H9 (cell line): ENCODE measurements at regions not wholly inside any gene's neighbourhood (a gene's known extent, or its start where the extent isn't known, plus 50 kb on each side); places are given as distances from the start of the nearest gene placed in this dataset.
A peak's percentile ranks its signal among the peaks of the same experiment; 100 is the strongest.

Source experiments
- DNase-seq: peaks from one replicate; pipeline ENCODE4 v3.0.0-alpha.2; 2017
- H2AFZ ChIP-seq: one replicate; pipeline ENCODE4 v1.6.1; 2013; ENCODE audit warnings: mild to moderate bottlenecking, low read length, control low read depth, moderate library complexity
- H2AK5ac ChIP-seq: 2 replicates; pipeline ENCODE4 v1.6.1; 2013; ENCODE audit warnings: low read length, control low read depth, mixed read lengths; ENCODE audit not compliant: insufficient read length
- H2BK120ac ChIP-seq: one replicate; pipeline ENCODE4 v1.6.1; 2013; ENCODE audit warnings: low read depth, mild to moderate bottlenecking, low read length, control low read depth, inconsistent platforms; ENCODE audit not compliant: poor library complexity, severe bottlenecking
- H2BK12ac ChIP-seq: 2 replicates; pipeline ENCODE4 v1.6.1; 2013; ENCODE audit warnings: low read length, control low read depth, mixed read lengths, low read depth; ENCODE audit not compliant: insufficient read length
- H2BK15ac ChIP-seq: 2 replicates; pipeline ENCODE4 v1.6.1; 2013; ENCODE audit warnings: low read depth, low read length, control low read depth
- H2BK20ac ChIP-seq: one replicate; pipeline ENCODE4 v1.6.1; 2013; ENCODE audit warnings: low read depth, mild to moderate bottlenecking, low read length, control low read depth, inconsistent platforms; ENCODE audit not compliant: poor library complexity, severe bottlenecking
- H2BK5ac ChIP-seq: 2 replicates; pipeline ENCODE4 v1.6.1; 2013; ENCODE audit warnings: low read length, control low read depth, mixed read lengths; ENCODE audit not compliant: insufficient read length
- H3K14ac ChIP-seq: 2 replicates; pipeline ENCODE4 v1.6.1; 2013; ENCODE audit warnings: low read length, control low read depth; ENCODE audit not compliant: insufficient read depth
- H3K18ac ChIP-seq: 2 replicates; pipeline ENCODE4 v1.6.1; 2013; ENCODE audit warnings: low read depth, mild to moderate bottlenecking, mixed read lengths, low read length, control low read depth; ENCODE audit not compliant: insufficient read length
- H3K23ac ChIP-seq: 2 replicates; pipeline ENCODE4 v1.6.1; 2013; ENCODE audit warnings: low read length, control low read depth, mixed read lengths, low read depth; ENCODE audit not compliant: insufficient read length
- H3K23me2 ChIP-seq: 2 replicates; pipeline ENCODE4 v1.6.1; 2013; ENCODE audit warnings: low read depth, mild to moderate bottlenecking, mixed read lengths, low read length, control low read depth; ENCODE audit not compliant: insufficient read length, poor library complexity, severe bottlenecking
- H3K27ac ChIP-seq: 2 replicates; pipeline ENCODE4 v1.5.1; 2013; ENCODE audit warnings: low read length, control low read depth, mixed read lengths, low read depth; ENCODE audit not compliant: insufficient read length
- H3K27me3 ChIP-seq: 2 replicates; pipeline ENCODE4 v1.6.1; 2013; ENCODE audit warnings: low read length, control low read depth, inconsistent platforms; ENCODE audit not compliant: insufficient read depth
- H3K4ac ChIP-seq: 2 replicates; pipeline ENCODE4 v1.6.1; 2013; ENCODE audit warnings: low read depth, mild to moderate bottlenecking, control low read depth, inconsistent platforms, low read length, moderate library complexity
- H3K4me1 ChIP-seq: 2 replicates; pipeline ENCODE4 v1.6.1; 2013; ENCODE audit warnings: low read length, control low read depth, inconsistent platforms; ENCODE audit not compliant: insufficient read depth
- H3K4me2 ChIP-seq: 2 replicates; pipeline ENCODE4 v1.6.1; 2013; ENCODE audit warnings: low read length, control low read depth, mixed read lengths; ENCODE audit not compliant: insufficient read length, insufficient read depth
- H3K56ac ChIP-seq: 2 replicates; pipeline ENCODE4 v1.6.1; 2013; ENCODE audit warnings: low read depth, mild to moderate bottlenecking, mixed read lengths, low read length, control low read depth; ENCODE audit not compliant: insufficient read length
- H3K79me1 ChIP-seq: 2 replicates; pipeline ENCODE4 v1.6.1; 2013; ENCODE audit warnings: low read depth, mild to moderate bottlenecking, moderate library complexity, low read length, control low read depth, inconsistent platforms; ENCODE audit not compliant: insufficient read depth, poor library complexity, severe bottlenecking
- H3K79me2 ChIP-seq: 2 replicates; pipeline ENCODE4 v1.6.1; 2013; ENCODE audit warnings: low read length, control low read depth, inconsistent platforms; ENCODE audit not compliant: insufficient read depth
- H3K9ac ChIP-seq: 2 replicates; pipeline ENCODE4 v1.6.1; 2013; ENCODE audit warnings: low read length, control low read depth, mixed read lengths; ENCODE audit not compliant: insufficient read length; ENCODE audit errors: extremely low read depth
- H3K9me3 ChIP-seq: one replicate; pipeline ENCODE4 v1.6.1; 2013; ENCODE audit warnings: low read depth, low read length, inconsistent platforms; ENCODE audit not compliant: control insufficient read depth
- H3T11ph ChIP-seq: one replicate; pipeline ENCODE4 v1.6.1; 2013; ENCODE audit warnings: mild to moderate bottlenecking, low read length, control low read depth, inconsistent platforms
- H4K20me1 ChIP-seq: one replicate; pipeline ENCODE4 v1.6.1; 2013; ENCODE audit not compliant: control insufficient read depth, insufficient read length, insufficient read depth
- H4K5ac ChIP-seq: 2 replicates; pipeline ENCODE4 v1.6.1; 2013; ENCODE audit warnings: low read depth, mild to moderate bottlenecking, mixed read lengths, low read length, control low read depth; ENCODE audit not compliant: insufficient read length
- H4K8ac ChIP-seq: replicated peaks from 2 replicates; pipeline ENCODE4 v1.6.1; 2013; ENCODE audit warnings: low read length, control low read depth, mixed read lengths, low read depth; ENCODE audit not compliant: insufficient read length
- H4K91ac ChIP-seq: 2 replicates; pipeline ENCODE4 v1.6.1; 2013; ENCODE audit warnings: low read depth, mild to moderate bottlenecking, moderate library complexity, mixed read lengths, low read length, control low read depth; ENCODE audit not compliant: insufficient read length
- H3K27ac Mint-ChIP-seq, 3 experiments: 2 replicates in 2 of 3; 3 replicates in 1 of 3; pipeline ENCODE4 v1.8.0; 2020 to 2021; ENCODE audit warnings: mixed read lengths in 3 of 3, mild to moderate bottlenecking in 1 of 3, moderate library complexity in 1 of 3
- H3K27me3 Mint-ChIP-seq: 2 replicates; pipeline ENCODE4 v1.8.0; 2021; ENCODE audit warnings: low read depth, mild to moderate bottlenecking, moderate library complexity, mixed read lengths
- H3K36me3 Mint-ChIP-seq, 3 experiments: 2 replicates in 2 of 3; 3 replicates in 1 of 3; pipeline ENCODE4 v1.8.0; 2020 to 2021; ENCODE audit warnings: low read depth in 3 of 3, mixed read lengths in 3 of 3; ENCODE audit not compliant: insufficient read depth in 1 of 3
- H3K4me1 Mint-ChIP-seq, 2 experiments: 2 replicates each; pipeline ENCODE4 v1.8.0; 2020; ENCODE audit warnings: mixed read lengths in 2 of 2
- H3K4me3 Mint-ChIP-seq, 2 experiments: 2 replicates in 1 of 2; 3 replicates in 1 of 2; pipeline ENCODE4 v1.8.0; 2020 to 2021; ENCODE audit warnings: mild to moderate bottlenecking in 2 of 2, mixed read lengths in 2 of 2, moderate library complexity in 1 of 2
- H3K9me3 Mint-ChIP-seq, 2 experiments: 2 replicates in 1 of 2; 3 replicates in 1 of 2; pipeline ENCODE4 v1.8.0; 2020; ENCODE audit warnings: mild to moderate bottlenecking in 2 of 2, mixed read lengths in 2 of 2, moderate library complexity in 1 of 2
- CTCF ChIP-seq: fragments of 200-600 bp; sonication (generic); conservative IDR thresholded peaks from 3 replicates; pipeline ENCODE4 v1.8.0; 2021; ENCODE audit warnings: antibody characterized with exemption, mild to moderate bottlenecking
- WGBS: extraction: QIAGEN DNeasy Blood & Tissue Kit; methylation state at CpG from one replicate; pipeline ENCODE4 v1.1.7; 2013; ENCODE audit warnings: missing lambda C conversion rate, low lambda C conversion rate, mixed read lengths; ENCODE audit not compliant: insufficient read length; ENCODE audit errors: extremely low coverage; 5-methylcytosine and 5-hydroxymethylcytosine counted together

GRCh38 chr3:177279118-177279815 is 82.0 kb upstream of the TBL1XR1 start:
- Mint-ChIP-seq H3K4me1 (peaks cover 33 to 40% of the 10 kb centered on the region in 2 experiments), H3K4me3 (peak overlapping the region in 1 of 2 experiments; percentile 39; a peak in 1 of 5 replicates)
- no peak overlapping the region for H4K91ac ChIP-seq

More at GRCh38 chr3:177279118-177279815, 82.0 kb upstream of the TBL1XR1 start:
- Histone ChIP-seq H2BK12ac (no peak overlapping the region), H2BK5ac (no peak overlapping the region), H4K5ac (no peak overlapping the region), H3K27ac (no peak overlapping the region), H2AFZ (no peak overlapping the region), H3K4me1 (peaks cover 5% of the 10 kb centered on the region; the same call in 1 of the 2 replicates), H4K8ac (no peak overlapping the region), H3K79me1 (no peaks in the 10 kb centered on the region), H3K56ac (no peak overlapping the region), H3K9me3 (no peaks in the 10 kb centered on the region), H4K20me1 (no peaks in the 10 kb centered on the region), H3K4me2 (no peak overlapping the region), H2BK120ac (no peak overlapping the region), H3K23me2 (no peaks in the 10 kb centered on the region), H2BK15ac (no peak overlapping the region), H3K79me2 (no peaks in the 10 kb centered on the region), H3T11ph (no peak overlapping the region), H3K18ac (peak overlapping the region; percentile 9), H2AK5ac (no peak overlapping the region), H3K27me3 (no peaks in the 10 kb centered on the region), H3K23ac (no peak overlapping the region), H3K9ac (no peak overlapping the region), H2BK20ac (no peak overlapping the region), H3K4ac (no peak overlapping the region), H3K14ac (no peak overlapping the region)
- Mint-ChIP-seq H3K9me3 (no peaks in the 10 kb centered on the region; a peak in 3 of 5 replicates), H3K27me3 (peaks cover 2% of the 10 kb centered on the region), H3K36me3 (no peaks in the 10 kb centered on the region), H3K27ac (peak overlapping the region; percentile 7 to 21 (median 15); a peak in 4 of 7 replicates)
- TF ChIP-seq CTCF, result no peak
- DNase-seq, result no peak
- no CpG with 5 or more reads among the region's 7 CpGs for WGBS
